Left ventricle myocardium inferior (tissue), 1 donor: ENCODE measurements at regions not wholly inside any gene's neighbourhood (a gene's known extent, or its start where the extent isn't known, plus 50 kb on each side); places are given as distances from the start of the nearest gene placed in this dataset.

Experiments used
- DNase-seq: peaks from one replicate; pipeline ENCODE4 v3.0.0-alpha.2; 2020
- H3K27ac ChIP-seq: fragments of 200-600 bp; replicated peaks from 2 replicates; pipeline ENCODE4 v1.8.0; 2021
- H3K27me3 ChIP-seq: fragments of 200-600 bp; 2 replicates; pipeline ENCODE4 v1.8.0; 2021; ENCODE audit warnings: low read depth
- H3K36me3 ChIP-seq: fragments of 200-600 bp; 2 replicates; pipeline ENCODE4 v1.8.0; 2021
- H3K4me1 ChIP-seq: fragments of 200-600 bp; 2 replicates; pipeline ENCODE4 v1.8.0; 2021
- H3K4me3 ChIP-seq: fragments of 200-600 bp; 2 replicates; pipeline ENCODE4 v1.8.0; 2021; ENCODE audit warnings: mild to moderate bottlenecking, moderate library complexity
- H3K9me3 ChIP-seq: fragments of 200-600 bp; replicated peaks from 2 replicates; pipeline ENCODE4 v1.8.0; 2021
- intact Hi-C: fragments of 100-400 bp; cut with micrococcal nuclease; formaldehyde crosslinking; loops from one replicate; pipeline ENCODE4 v1.11.0; 2022
- TF ChIP-seq, protein P1 (sequence below): fragments of 200-600 bp; IDR thresholded peaks from 2 replicates; pipeline ENCODE4 v1.8.0; 2021; ENCODE audit warnings: antibody characterized with exemption, mild to moderate bottlenecking, borderline replicate concordance
- donor health status: DM: no; HTN: yes; CAD: no; lungs with severe emphysema.

DNA sequence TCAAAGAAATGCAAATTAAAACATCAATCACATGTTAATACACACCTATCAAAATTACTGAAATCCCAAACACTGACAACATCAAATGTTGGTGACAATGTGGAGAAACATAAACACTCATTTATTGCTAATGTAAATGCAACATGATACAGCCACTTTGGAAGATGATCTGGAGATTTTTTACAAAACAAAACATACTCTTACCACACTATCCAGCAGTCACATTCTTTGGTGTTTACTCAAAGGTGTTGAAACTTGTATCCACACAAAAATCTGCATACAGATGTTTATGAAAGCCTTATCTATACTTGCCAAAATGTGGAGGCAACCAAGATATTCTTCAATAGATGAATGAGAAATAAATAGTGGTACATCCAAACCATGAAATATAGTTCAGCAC, 1219.5 kb upstream of the PCDH20 start:
- H3K27ac ChIP-seq, result no peak overlapping the region
- peaks cover 13% of the 10 kb centered on the region for H3K9me3 ChIP-seq
- intact Hi-C loops, result no loop called here
- H3K4me3 ChIP-seq, result no peak overlapping the region
- DNase-seq, result no peak
- TF ChIP-seq, protein P1, sequence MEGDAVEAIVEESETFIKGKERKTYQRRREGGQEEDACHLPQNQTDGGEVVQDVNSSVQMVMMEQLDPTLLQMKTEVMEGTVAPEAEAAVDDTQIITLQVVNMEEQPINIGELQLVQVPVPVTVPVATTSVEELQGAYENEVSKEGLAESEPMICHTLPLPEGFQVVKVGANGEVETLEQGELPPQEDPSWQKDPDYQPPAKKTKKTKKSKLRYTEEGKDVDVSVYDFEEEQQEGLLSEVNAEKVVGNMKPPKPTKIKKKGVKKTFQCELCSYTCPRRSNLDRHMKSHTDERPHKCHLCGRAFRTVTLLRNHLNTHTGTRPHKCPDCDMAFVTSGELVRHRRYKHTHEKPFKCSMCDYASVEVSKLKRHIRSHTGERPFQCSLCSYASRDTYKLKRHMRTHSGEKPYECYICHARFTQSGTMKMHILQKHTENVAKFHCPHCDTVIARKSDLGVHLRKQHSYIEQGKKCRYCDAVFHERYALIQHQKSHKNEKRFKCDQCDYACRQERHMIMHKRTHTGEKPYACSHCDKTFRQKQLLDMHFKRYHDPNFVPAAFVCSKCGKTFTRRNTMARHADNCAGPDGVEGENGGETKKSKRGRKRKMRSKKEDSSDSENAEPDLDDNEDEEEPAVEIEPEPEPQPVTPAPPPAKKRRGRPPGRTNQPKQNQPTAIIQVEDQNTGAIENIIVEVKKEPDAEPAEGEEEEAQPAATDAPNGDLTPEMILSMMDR, result no peak
- H3K27me3 ChIP-seq, result no peaks in the 10 kb centered on the region
- H3K36me3 ChIP-seq, result no peaks in the 10 kb centered on the region
- H3K4me1 ChIP-seq, result no peaks in the 10 kb centered on the region

DNA sequence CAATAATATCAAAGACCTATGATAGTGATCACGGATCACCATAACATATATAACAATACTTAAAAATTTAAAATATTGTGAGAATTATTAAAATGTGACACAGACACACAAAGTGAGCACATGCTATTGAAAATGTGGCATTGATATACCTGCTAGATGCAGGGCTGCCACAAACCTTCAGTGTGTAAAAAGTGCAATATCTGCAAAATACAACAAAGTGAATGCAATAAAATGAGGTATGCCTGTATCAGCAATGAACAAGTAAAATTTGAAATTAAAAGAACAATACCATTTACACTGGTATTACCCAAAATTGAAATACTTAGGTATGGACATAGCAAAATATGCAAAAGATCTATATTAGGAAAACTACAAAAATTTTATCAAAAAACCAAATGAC, 1217.8 kb upstream of the PCDH20 start:
- TF ChIP-seq, protein P1, result no peak
- no peaks in the 10 kb centered on the region for H3K27me3 ChIP-seq
- intact Hi-C loops, result no loop called here
- H3K27ac ChIP-seq, result no peak overlapping the region
- H3K9me3 ChIP-seq, result peaks cover 16% of the 10 kb centered on the region
- no peaks in the 10 kb centered on the region for H3K36me3 ChIP-seq
- no peak overlapping the region for H3K4me3 ChIP-seq
- no peaks in the 10 kb centered on the region for H3K4me1 ChIP-seq
- DNase-seq, result no peak

DNA sequence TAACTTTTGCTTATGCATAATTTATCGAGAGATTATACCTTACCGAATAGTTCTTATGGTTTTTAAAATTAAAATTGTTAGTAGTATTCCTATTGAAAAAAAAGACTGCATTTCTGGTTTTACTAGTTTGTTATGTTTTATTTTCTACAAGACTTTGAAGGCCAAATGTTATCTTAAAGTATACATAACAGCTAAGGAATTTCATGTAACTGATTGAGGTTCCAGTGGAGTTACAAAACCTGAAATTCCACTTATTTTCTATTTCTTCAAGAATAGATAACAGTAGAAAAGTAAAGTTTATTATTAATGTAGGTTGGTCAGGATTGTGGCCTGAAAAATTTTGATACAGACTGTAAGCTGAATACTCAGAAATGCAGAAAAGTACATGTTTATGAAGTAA, 1216.0 kb upstream of the PCDH20 start:
- Histone ChIP-seq H3K27ac (no peak overlapping the region), H3K27me3 (no peaks in the 10 kb centered on the region)
- intact Hi-C loops, result no loop called here

DNA sequence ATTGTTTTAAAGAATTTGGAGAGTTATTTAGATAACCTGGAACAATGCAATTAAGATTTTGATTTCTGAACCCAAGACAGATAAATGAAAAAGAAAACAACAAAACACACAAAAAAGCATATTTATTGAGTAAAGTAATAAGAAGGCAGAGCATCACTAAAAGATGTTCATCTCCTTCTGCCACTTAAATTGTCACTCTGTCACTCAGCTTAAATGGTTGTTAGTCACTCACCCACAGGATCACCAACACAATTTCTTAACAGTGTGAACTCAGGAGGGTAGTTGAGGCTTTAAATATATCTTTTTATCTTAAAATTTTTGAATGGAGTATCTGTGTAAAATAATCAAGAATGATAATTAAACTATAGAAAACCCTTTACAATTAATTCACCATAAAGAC, 1215.5 kb upstream of the PCDH20 start:
- Histone ChIP-seq H3K36me3 (no peaks in the 10 kb centered on the region), H3K4me1 (no peaks in the 10 kb centered on the region), H3K9me3 (peaks cover 23% of the 10 kb centered on the region), H3K4me3 (no peak overlapping the region), H3K27ac (no peak overlapping the region), H3K27me3 (no peaks in the 10 kb centered on the region)
- intact Hi-C loops, result no loop called here
- DNase-seq, result no peak
- TF ChIP-seq, protein P1, result no peak

More for the DNA sequence above, 1216.0 kb upstream of the PCDH20 start:
- H3K4me1 ChIP-seq, result no peaks in the 10 kb centered on the region
- peaks cover 20% of the 10 kb centered on the region for H3K9me3 ChIP-seq
- H3K36me3 ChIP-seq, result no peaks in the 10 kb centered on the region
- H3K4me3 ChIP-seq, result no peak overlapping the region
- DNase-seq, result no peak
- TF ChIP-seq, protein P1, result no peak

DNA sequence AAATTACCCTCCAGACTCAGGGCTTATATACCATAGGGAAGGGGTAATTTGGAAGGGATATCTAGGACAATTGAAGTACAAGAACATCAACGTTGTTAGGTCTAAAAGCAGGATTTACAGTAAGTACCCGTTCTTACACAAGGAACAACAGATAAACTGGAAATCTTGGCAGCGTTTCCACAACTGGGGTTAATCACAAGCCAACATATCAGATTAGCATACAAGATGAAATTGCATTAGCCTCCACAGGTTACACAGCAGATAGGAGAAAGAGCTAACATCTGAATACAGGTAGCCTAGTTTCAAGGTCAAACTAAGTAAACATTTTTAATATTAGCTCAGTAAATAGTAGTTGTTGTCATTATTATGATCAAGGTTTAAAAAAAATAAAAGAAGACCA, 1214.0 kb upstream of the PCDH20 start:
- no peaks in the 10 kb centered on the region for H3K4me1 ChIP-seq
- TF ChIP-seq, protein P1, result no peak
- no peak for DNase-seq
- H3K27ac ChIP-seq, result no peak overlapping the region
- intact Hi-C loops, result no loop called here
- peaks cover 34% of the 10 kb centered on the region for H3K9me3 ChIP-seq
- no peaks in the 10 kb centered on the region for H3K27me3 ChIP-seq
- H3K36me3 ChIP-seq, result no peaks in the 10 kb centered on the region
- no peak overlapping the region for H3K4me3 ChIP-seq

DNA sequence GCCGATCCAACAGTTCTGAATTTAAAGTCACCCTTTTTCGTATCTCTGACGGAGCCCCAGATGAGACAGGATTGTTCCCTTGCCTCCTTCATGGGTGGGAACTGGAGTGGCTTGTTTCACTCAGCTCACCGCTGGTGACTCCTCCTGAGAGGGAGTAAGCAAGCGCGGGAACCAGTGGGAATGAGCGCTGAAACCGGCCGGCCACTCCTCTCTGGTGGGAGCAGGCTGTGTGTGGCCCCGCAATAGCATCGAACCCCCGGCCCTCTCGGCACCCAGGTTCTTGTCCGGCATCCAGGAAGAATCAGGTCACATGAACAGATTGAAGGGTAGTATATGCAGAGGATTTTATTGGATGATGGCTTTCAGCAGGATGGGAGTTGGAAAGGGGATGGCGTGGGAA, 1211.6 kb upstream of the PCDH20 start:
- intact Hi-C loops, result no loop called here
- Histone ChIP-seq H3K27ac (no peak overlapping the region), H3K36me3 (no peaks in the 10 kb centered on the region), H3K4me3 (no peak overlapping the region), H3K4me1 (no peaks in the 10 kb centered on the region), H3K27me3 (no peaks in the 10 kb centered on the region), H3K9me3 (peaks cover 24% of the 10 kb centered on the region)
- TF ChIP-seq, protein P1, result no peak
- no peak for DNase-seq
